ENCODE measurements at regions not wholly inside any gene's neighbourhood (a gene's known extent, or its start where the extent isn't known, plus 50 kb on each side); places are given as distances from the start of the nearest gene placed in this dataset.

DNA sequence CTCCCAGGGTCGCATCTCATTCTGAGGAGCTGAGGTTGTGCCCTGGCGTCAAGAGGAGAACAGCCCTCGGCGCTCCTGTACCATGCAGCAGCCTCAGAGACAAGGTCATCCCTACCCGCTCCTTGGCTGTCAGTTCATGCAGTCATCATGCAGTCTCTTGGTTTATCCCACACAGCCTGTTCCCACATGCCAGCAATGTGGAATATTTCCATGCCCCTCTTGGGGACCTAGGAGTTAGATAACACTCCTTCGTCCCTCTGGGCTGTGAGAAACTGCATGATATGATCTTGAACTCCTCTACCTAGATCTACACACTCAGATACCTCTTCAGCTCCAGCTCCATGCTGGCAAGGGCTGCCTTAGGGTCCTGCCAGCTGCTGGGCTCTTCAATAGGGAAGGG lies 97.6 kb downstream of the BOD1 start:
- no peak for DNase-seq (ENCODE audit: low read depth, low spot score)
- H3K9me3 ChIP-seq (ENCODE audit: control insufficient read depth in 1 of 2, insufficient read depth in 1 of 2, low read depth in 1 of 2, low read length in 2 of 2) = no peaks in the 10 kb centered on the region
- H3K4me1 ChIP-seq (ENCODE audit: control insufficient read depth in 1 of 2, insufficient read depth in 2 of 2, low read length in 2 of 2) = no peaks in the 10 kb centered on the region
- no peaks in the 10 kb centered on the region for H3K36me3 ChIP-seq (ENCODE audit: control insufficient read depth in 1 of 2, insufficient read depth in 2 of 2, low read length in 2 of 2)
- TF ChIP-seq TCF7L2 (IDR thresholded peaks at IDR 0.05; ENCODE audit: borderline replicate concordance, extremely low read depth, insufficient read depth, insufficient read length) (no peak), POLR2AphosphoS5 (IDR thresholded peaks at IDR 0.05; ENCODE audit: low read depth, low read length) (no peak), ZBTB33 (IDR thresholded peaks at IDR 0.05; ENCODE audit: extremely low read depth, insufficient replicate concordance, low read length) (no peak), CBX3 (IDR thresholded peaks at IDR 0.05; ENCODE audit: low read depth) (no peak), EGR1 (IDR thresholded peaks at IDR 0.05; ENCODE audit: low read depth) (no peak), CTCF (IDR thresholded peaks at IDR 0.05 in 2 of 3, conservative IDR thresholded peaks at IDR 0.05 in 1 of 3; ENCODE audit: borderline replicate concordance in 1 of 3, insufficient read depth in 1 of 3, low read depth in 2 of 3, low read length in 2 of 3) (no peak), SP1 (IDR thresholded peaks at IDR 0.05; ENCODE audit: low read depth) (no peak), RAD21 (IDR thresholded peaks at IDR 0.05; ENCODE audit: low read depth) (no peak)
- intact Hi-C loops (cut with micrococcal nuclease) = no loop called here
- no peak for ATAC-seq
- H4K20me1 ChIP-seq (ENCODE audit: insufficient read depth) = no peaks in the 10 kb centered on the region
- CTCF ChIA-PET = no interaction called here
- no peaks in the 10 kb centered on the region for H3K79me2 ChIP-seq (ENCODE audit: insufficient read depth, low read length)
- no TSS peak for BruUV-seq (replicated peaks)
- RAD21 ChIA-PET (ENCODE audit: low non-redundant PET in 1 of 2, low total read pairs in 2 of 2, uncharacterized antibody in 2 of 2, unreplicated experiment in 2 of 2) = no interaction called here
- POLR2A ChIA-PET = no interaction called here
- no peak overlapping the region for H2AFZ ChIP-seq (ENCODE audit: low read depth, low read length, poor library complexity, severe bottlenecking)
- H3K9ac ChIP-seq (ENCODE audit: low read length) = no peak overlapping the region
- no peak overlapping the region for H3K4me2 ChIP-seq (ENCODE audit: low read length)
- no peak overlapping the region for H3K27ac ChIP-seq (ENCODE audit: low read depth, low read length)
- no peak overlapping the region for H3K4me3 ChIP-seq (replicated peaks in 1 of 2; ENCODE audit: low read depth in 1 of 2, low read length in 2 of 2)
- H3K27me3 ChIP-seq (ENCODE audit: insufficient read depth, low read length) = no peaks in the 10 kb centered on the region
- H3K9me2 ChIP-seq (ENCODE audit: insufficient read depth) = no peaks in the 10 kb centered on the region

Data from HCT116 (cell line).